SK-N-SH (cell line): ENCODE measurements at regions not wholly inside any gene's neighbourhood (a gene's known extent, or its start where the extent isn't known, plus 50 kb on each side); places are given as distances from the start of the nearest gene placed in this dataset.

Experiments
- CTCF ChIA-PET: fragments of 300-600, 350-600 bp; formaldehyde crosslinking; extraction: SDS; loops from one replicate; lab custom pipeline; 2021; lab: Yijun Ruan, JAX
- POLR2A ChIA-PET: fragments of 350-600 bp; sonication (Branson Sonifier 250); formaldehyde crosslinking; extraction: SDS; loops from one replicate; lab custom pipeline; 2020; ENCODE audit warnings: antibody characterized with exemption, inconsistent platforms; lab: Yijun Ruan, JAX
- DNase-seq: peaks from one replicate; pipeline ENCODE4 v3.0.0; 2012
- H2AFZ ChIP-seq: fragments of 200-600 bp; sonication (generic); 2 replicates; pipeline ENCODE4 v1.8.1; 2016; ENCODE audit warnings: antibody characterized with exemption, mild to moderate bottlenecking, low read depth
- H3F3A ChIP-seq: fragments of 200-600 bp; sonication (generic); replicated peaks from 2 replicates; pipeline ENCODE3; 2016; ENCODE audit warnings: antibody characterized with exemption, mild to moderate bottlenecking; ENCODE audit not compliant: insufficient read depth
- H3K27ac ChIP-seq, 2 experiments: fragments of 200-500 bp in 1 of 2; fragments of 200-600 bp in 1 of 2; sonication (Bioruptor generic) in 1 of 2; sonication (generic), shearing (Covaris generic) in 1 of 2; 2 replicates each; pipeline versions ENCODE4 v1.5.1 to v1.6.1; 2014 to 2016; ENCODE audit warnings: low read depth in 2 of 2, inconsistent platforms in 1 of 2, low read length in 1 of 2, mild to moderate bottlenecking in 1 of 2, mixed read lengths in 1 of 2
- H3K27me3 ChIP-seq: fragments of 200-600 bp; sonication (generic), shearing (Covaris generic); 2 replicates; pipeline ENCODE4 v1.6.1; 2016; ENCODE audit warnings: mixed run types; ENCODE audit not compliant: insufficient read depth
- H3K36me3 ChIP-seq, 2 experiments: fragments of 200-500 bp in 1 of 2; fragments of 200-600 bp in 1 of 2; sonication (Bioruptor generic) in 1 of 2; sonication (generic) in 1 of 2; replicated peaks in 1 of 2; 2 replicates each; pipeline versions ENCODE3 to v1.5.1; 2014 to 2016; ENCODE audit warnings: low read length in 1 of 2, mild to moderate bottlenecking in 1 of 2; ENCODE audit not compliant: insufficient read depth in 2 of 2, control insufficient read depth in 1 of 2
- H3K4me1 ChIP-seq, 2 experiments: fragments of 200-500 bp in 1 of 2; fragments of 200-600 bp in 1 of 2; sonication (Bioruptor generic) in 1 of 2; sonication (generic), shearing (Covaris generic) in 1 of 2; 2 replicates each; pipeline versions ENCODE4 v1.5.1 to v1.6.1; 2014 to 2016; ENCODE audit warnings: low read depth in 1 of 2, low read length in 1 of 2, mixed run types in 1 of 2; ENCODE audit not compliant: insufficient read depth in 2 of 2, control insufficient read depth in 1 of 2
- H3K4me2 ChIP-seq: fragments of 200-600 bp; sonication (generic), shearing (Covaris generic); 2 replicates; pipeline ENCODE4 v1.6.1; 2017; ENCODE audit warnings: mixed run types
- H3K4me3 ChIP-seq, 2 experiments: fragments of 200-500 bp in 1 of 2; fragments of 200-600 bp in 1 of 2; sonication (Bioruptor generic) in 1 of 2; sonication (generic), shearing (Covaris generic) in 1 of 2; 2 replicates each; pipeline versions ENCODE4 v1.5.1 to v1.8.1; 2014 to 2016; ENCODE audit warnings: low read depth in 2 of 2, inconsistent platforms in 1 of 2, low read length in 1 of 2, mild to moderate bottlenecking in 1 of 2, mixed read lengths in 1 of 2, moderate library complexity in 1 of 2
- H3K79me2 ChIP-seq: fragments of 200-600 bp; sonication (generic); 2 replicates; pipeline ENCODE4 v1.8.1; 2017; ENCODE audit warnings: mild to moderate bottlenecking; ENCODE audit not compliant: insufficient read depth
- H3K9ac ChIP-seq: fragments of 200-600 bp; sonication (generic); 2 replicates; pipeline ENCODE4 v1.6.1; 2017; ENCODE audit warnings: mixed run types
- H3K9me2 ChIP-seq: fragments of 200-600 bp; sonication (generic); 2 replicates; pipeline ENCODE4 v1.6.1; 2017; ENCODE audit warnings: mixed run types
- H3K9me3 ChIP-seq: fragments of 200-600 bp; sonication (generic); 2 replicates; pipeline ENCODE4 v1.6.1; 2017; ENCODE audit warnings: mixed run types, mild to moderate bottlenecking, moderate library complexity
- H4K20me1 ChIP-seq: fragments of 200-600 bp; sonication (generic); 2 replicates; pipeline ENCODE4 v1.6.1; 2017; ENCODE audit warnings: mild to moderate bottlenecking, mixed run types; ENCODE audit not compliant: insufficient read depth
- CHD2 ChIP-seq: fragments of 150-350 bp; IDR thresholded peaks from 2 replicates; pipeline ENCODE4 v1.6.1; 2018; ENCODE audit warnings: low read length; ENCODE audit not compliant: partially characterized antibody
- EZH2phosphoT487 ChIP-seq: fragments of 200-600 bp; sonication (generic); IDR thresholded peaks from 2 replicates; pipeline ENCODE4 v1.6.1; 2017; ENCODE audit warnings: low read depth, mixed run types, mild to moderate bottlenecking, antibody characterized with exemption, moderate library complexity, borderline replicate concordance
- MEF2A ChIP-seq: IDR thresholded peaks from 2 replicates; pipeline ENCODE4 v1.4.0; 2012; ENCODE audit warnings: low read depth, borderline replicate concordance
- NFIC ChIP-seq: IDR thresholded peaks from 2 replicates; pipeline ENCODE4 v1.4.0; 2012; ENCODE audit warnings: borderline replicate concordance
- NRF1 ChIP-seq: IDR thresholded peaks from 2 replicates; pipeline ENCODE4 v1.6.1; 2012; ENCODE audit warnings: low read depth, mild to moderate bottlenecking, low read length
- RFX5 ChIP-seq: IDR thresholded peaks from 2 replicates; pipeline ENCODE4 v1.6.1; 2012; ENCODE audit warnings: mild to moderate bottlenecking, improper control_type of control experiment, low read length
- SIN3A ChIP-seq: IDR thresholded peaks from 2 replicates; pipeline ENCODE4 v1.6.1; 2012; ENCODE audit warnings: low read depth, mild to moderate bottlenecking, low read length, moderate library complexity, borderline replicate concordance
- SMC3 ChIP-seq: IDR thresholded peaks from 2 replicates; pipeline ENCODE4 v1.6.1; 2012; ENCODE audit warnings: low read depth, low read length, improper control_type of control experiment
- TAF1 ChIP-seq: IDR thresholded peaks from 2 replicates; pipeline ENCODE4 v1.6.1; 2012; ENCODE audit warnings: low read depth, mild to moderate bottlenecking, low read length, moderate library complexity, borderline replicate concordance
- YY1 ChIP-seq: IDR thresholded peaks from 2 replicates; pipeline ENCODE4 v1.4.0; 2012; ENCODE audit warnings: low read depth, mild to moderate bottlenecking
- whole genome bisulfite sequencing: methylation state at CpG from one replicate; pipeline ENCODE4 v1.1.6; 2017; ENCODE audit warnings: low lambda C conversion rate; 5-methylcytosine and 5-hydroxymethylcytosine counted together
- TF ChIP-seq, protein P1 (sequence below): fragments of 150-350 bp; IDR thresholded peaks from 2 replicates; pipeline ENCODE4 v1.6.1; 2016; ENCODE audit warnings: mild to moderate bottlenecking, low read depth, low read length
- TF ChIP-seq, protein P2 (sequence below): IDR thresholded peaks from 2 replicates; pipeline ENCODE4 v1.4.0; 2012; ENCODE audit warnings: low read depth
- TF ChIP-seq, protein P3 (sequence below): IDR thresholded peaks from 2 replicates; pipeline ENCODE4 v1.4.0; 2012; ENCODE audit warnings: low read depth, borderline replicate concordance
- TF ChIP-seq, protein P4 (sequence below): IDR thresholded peaks from 2 replicates; pipeline ENCODE4; 2012
- TF ChIP-seq, protein P5 (sequence below): fragments of 150-350 bp; IDR thresholded peaks from 2 replicates; pipeline ENCODE4 v1.6.1; 2017; ENCODE audit warnings: antibody characterized with exemption, low read length, low read depth, borderline replicate concordance

DNA sequence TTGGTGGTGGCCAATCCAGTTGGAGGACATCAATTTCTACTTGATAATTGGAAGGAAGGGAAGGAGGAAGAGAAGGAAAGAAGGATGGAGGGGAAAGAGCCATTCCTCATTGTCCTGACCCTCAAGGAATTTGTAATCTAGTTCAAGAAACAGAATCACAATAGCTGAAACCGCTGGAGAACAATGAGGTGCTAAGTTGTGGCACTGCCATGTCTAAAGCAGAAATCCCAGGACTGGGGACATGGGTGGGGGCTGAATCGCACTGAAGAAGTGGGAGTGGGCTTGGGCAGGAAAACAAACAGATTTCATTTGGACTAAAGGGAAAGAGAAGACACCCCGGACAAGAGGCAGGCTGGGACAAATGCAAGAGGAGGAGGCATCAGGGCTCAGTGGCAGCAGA is 183.6 kb downstream of the UACA start:
- Histone ChIP-seq H4K20me1 (no peaks in the 10 kb centered on the region), H2AFZ (no peak overlapping the region), H3K27me3 (no peaks in the 10 kb centered on the region), H3K27ac (no peak overlapping the region), H3K9ac (no peak overlapping the region), H3K4me1 (peaks cover 4 to 7% of the 10 kb centered on the region in 2 experiments; a peak in 2 of 4 replicates), H3K4me2 (no peak overlapping the region), H3K36me3 (no peaks in the 10 kb centered on the region), H3K4me3 (no peak overlapping the region), H3K79me2 (no peaks in the 10 kb centered on the region), H3K9me3 (no peaks in the 10 kb centered on the region), H3F3A (no peaks in the 10 kb centered on the region), H3K9me2 (no peaks in the 10 kb centered on the region)
- WGBS, result 75% methylated on average over 3 of the region's 3 CpGs
- TF ChIP-seq NFIC (no peak), MEF2A (no peak), NRF1 (no peak), CHD2 (no peak), EZH2phosphoT487 (no peak), SIN3A (no peak), YY1 (no peak), RFX5 (no peak), SMC3 (no peak), TAF1 (no peak)
- TF ChIP-seq, protein P1, sequence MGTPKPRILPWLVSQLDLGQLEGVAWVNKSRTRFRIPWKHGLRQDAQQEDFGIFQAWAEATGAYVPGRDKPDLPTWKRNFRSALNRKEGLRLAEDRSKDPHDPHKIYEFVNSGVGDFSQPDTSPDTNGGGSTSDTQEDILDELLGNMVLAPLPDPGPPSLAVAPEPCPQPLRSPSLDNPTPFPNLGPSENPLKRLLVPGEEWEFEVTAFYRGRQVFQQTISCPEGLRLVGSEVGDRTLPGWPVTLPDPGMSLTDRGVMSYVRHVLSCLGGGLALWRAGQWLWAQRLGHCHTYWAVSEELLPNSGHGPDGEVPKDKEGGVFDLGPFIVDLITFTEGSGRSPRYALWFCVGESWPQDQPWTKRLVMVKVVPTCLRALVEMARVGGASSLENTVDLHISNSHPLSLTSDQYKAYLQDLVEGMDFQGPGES, result no peak
- TF ChIP-seq, protein P2, sequence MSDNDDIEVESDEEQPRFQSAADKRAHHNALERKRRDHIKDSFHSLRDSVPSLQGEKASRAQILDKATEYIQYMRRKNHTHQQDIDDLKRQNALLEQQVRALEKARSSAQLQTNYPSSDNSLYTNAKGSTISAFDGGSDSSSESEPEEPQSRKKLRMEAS, result no peak
- TF ChIP-seq, protein P3, sequence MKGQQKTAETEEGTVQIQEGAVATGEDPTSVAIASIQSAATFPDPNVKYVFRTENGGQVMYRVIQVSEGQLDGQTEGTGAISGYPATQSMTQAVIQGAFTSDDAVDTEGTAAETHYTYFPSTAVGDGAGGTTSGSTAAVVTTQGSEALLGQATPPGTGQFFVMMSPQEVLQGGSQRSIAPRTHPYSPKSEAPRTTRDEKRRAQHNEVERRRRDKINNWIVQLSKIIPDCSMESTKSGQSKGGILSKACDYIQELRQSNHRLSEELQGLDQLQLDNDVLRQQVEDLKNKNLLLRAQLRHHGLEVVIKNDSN, result no peak
- TF ChIP-seq, protein P4, sequence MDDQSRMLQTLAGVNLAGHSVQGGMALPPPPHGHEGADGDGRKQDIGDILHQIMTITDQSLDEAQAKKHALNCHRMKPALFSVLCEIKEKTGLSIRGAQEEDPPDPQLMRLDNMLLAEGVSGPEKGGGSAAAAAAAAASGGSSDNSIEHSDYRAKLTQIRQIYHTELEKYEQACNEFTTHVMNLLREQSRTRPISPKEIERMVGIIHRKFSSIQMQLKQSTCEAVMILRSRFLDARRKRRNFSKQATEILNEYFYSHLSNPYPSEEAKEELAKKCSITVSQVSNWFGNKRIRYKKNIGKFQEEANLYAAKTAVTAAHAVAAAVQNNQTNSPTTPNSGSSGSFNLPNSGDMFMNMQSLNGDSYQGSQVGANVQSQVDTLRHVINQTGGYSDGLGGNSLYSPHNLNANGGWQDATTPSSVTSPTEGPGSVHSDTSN, result no peak
- TF ChIP-seq, protein P5, sequence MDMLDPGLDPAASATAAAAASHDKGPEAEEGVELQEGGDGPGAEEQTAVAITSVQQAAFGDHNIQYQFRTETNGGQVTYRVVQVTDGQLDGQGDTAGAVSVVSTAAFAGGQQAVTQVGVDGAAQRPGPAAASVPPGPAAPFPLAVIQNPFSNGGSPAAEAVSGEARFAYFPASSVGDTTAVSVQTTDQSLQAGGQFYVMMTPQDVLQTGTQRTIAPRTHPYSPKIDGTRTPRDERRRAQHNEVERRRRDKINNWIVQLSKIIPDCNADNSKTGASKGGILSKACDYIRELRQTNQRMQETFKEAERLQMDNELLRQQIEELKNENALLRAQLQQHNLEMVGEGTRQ, result no peak
- ChIA-PET CTCF (interaction anchor here (1.1 kb wide), 1 partner anchor 11 kb away, joined by 4 read pairs; no protein-coding TSS in a partner anchor), POLR2A (no interaction called here)
- DNase-seq, result no peak
